ENCODE measurements at regions not wholly inside any gene's neighbourhood (a gene's known extent, or its start where the extent isn't known, plus 50 kb on each side); places are given as distances from the start of the nearest gene placed in this dataset.
"Not testable (repeated sequence)": the region's sequence is repeated elsewhere in the genome, so short reads cannot be mapped to it uniquely, and the experiment has no call there.

- ATAC-seq, result no peak
- 3% methylated on average over 2 of the region's 2 CpGs for WGBS (ENCODE audit: insufficient coverage, insufficient replicate concordance, low lambda C conversion rate, missing lambda C conversion rate)
- CTCF ChIA-PET, result no interaction called here
- RAD21 ChIA-PET (ENCODE audit: unreplicated experiment), result no interaction called here
- Histone ChIP-seq H3K4me1 (ENCODE audit: control insufficient read depth, insufficient read depth, low read length) (no peaks in the 10 kb centered on the region), H3K4me3 (no peak overlapping the region), H3K27ac (ENCODE audit: control insufficient read depth, insufficient read depth) (no peak overlapping the region), H2AFZ (ENCODE audit: control insufficient read depth, low read depth, low read length) (no peak overlapping the region), H4K20me1 (ENCODE audit: control insufficient read depth, insufficient read depth) (no peaks in the 10 kb centered on the region), H3K36me3 (ENCODE audit: control insufficient read depth in 2 of 2, insufficient read depth in 2 of 2, low read length in 1 of 2) (no peaks in the 10 kb centered on the region), H3K9ac (ENCODE audit: control insufficient read depth, insufficient read depth, low read length) (no peak overlapping the region), H3K27me3 (replicated peaks in 1 of 2; ENCODE audit: control insufficient read depth in 2 of 2, insufficient read depth in 2 of 2, low read length in 1 of 2) (no peaks in the 10 kb centered on the region), H3K9me3 (replicated peaks; ENCODE audit: control insufficient read depth, insufficient read depth, low read length) (no peaks in the 10 kb centered on the region), H3K79me2 (ENCODE audit: control insufficient read depth, insufficient read depth, low read length) (no peaks in the 10 kb centered on the region), H3K4me2 (ENCODE audit: control insufficient read depth, insufficient read depth) (no peak overlapping the region)
- in situ Hi-C loops (cut with MboI), result no loop called here
- intact Hi-C loops (cut with micrococcal nuclease; ENCODE audit: unreplicated experiment), result no loop called here
- TF ChIP-seq PML (IDR thresholded peaks at IDR 0.05; ENCODE audit: low read length) (no peak), REST (IDR thresholded peaks at IDR 0.05; ENCODE audit: low read depth, low read length) (peak; percentile 81)
- FAIRE-seq, result no peak
- no TSS peak for BruUV-seq (replicated peaks)
- no peak for DNase-seq (ENCODE audit: low read depth, low spot score)
- SMC1A ChIA-PET (ENCODE audit: uncharacterized antibody, unreplicated experiment), result no interaction called here
- POLR2A ChIA-PET, result no interaction called here
Observed at GRCh38 chr16:60945225-60945624, 1091.0 kb downstream of the CDH8 start.

GRCh38 chr16:60936189-60936588 lies 1100.0 kb downstream of the CDH8 start:
- H3K9ac ChIP-seq (ENCODE audit: control insufficient read depth, insufficient read depth, low read length); BruUV-seq (replicated peaks); H4K20me1 ChIP-seq (ENCODE audit: control insufficient read depth, insufficient read depth); RAD21 ChIA-PET (ENCODE audit: unreplicated experiment); SMC1A ChIA-PET (ENCODE audit: uncharacterized antibody, unreplicated experiment); H3K4me2 ChIP-seq (ENCODE audit: control insufficient read depth, insufficient read depth); ATAC-seq; H2AFZ ChIP-seq (ENCODE audit: control insufficient read depth, low read depth, low read length); H3K27ac ChIP-seq (ENCODE audit: control insufficient read depth, insufficient read depth); H3K9me3 ChIP-seq (replicated peaks; ENCODE audit: control insufficient read depth, insufficient read depth, low read length); CTCF ChIA-PET; H3K36me3 ChIP-seq (ENCODE audit: control insufficient read depth in 2 of 2, insufficient read depth in 2 of 2, low read length in 1 of 2); POLR2A ChIA-PET; H3K4me1 ChIP-seq (ENCODE audit: control insufficient read depth, insufficient read depth, low read length); H3K4me3 ChIP-seq; DNase-seq (ENCODE audit: low read depth, low spot score); in situ Hi-C loops (cut with MboI); H3K79me2 ChIP-seq (ENCODE audit: control insufficient read depth, insufficient read depth, low read length); intact Hi-C loops (cut with micrococcal nuclease; ENCODE audit: unreplicated experiment); H3K27me3 ChIP-seq (replicated peaks in 1 of 2; ENCODE audit: control insufficient read depth in 2 of 2, insufficient read depth in 2 of 2, low read length in 1 of 2); FAIRE-seq: not testable (repeated sequence)
- WGBS (ENCODE audit: insufficient coverage, insufficient replicate concordance, low lambda C conversion rate, missing lambda C conversion rate), result 75% methylated on average over 10 of the region's 10 CpGs
